Testis (tissue), 2 donors: ENCODE measurements at regions not wholly inside any gene's neighbourhood (a gene's known extent, or its start where the extent isn't known, plus 50 kb on each side); places are given as distances from the start of the nearest gene placed in this dataset.
A peak's percentile ranks its signal among the peaks of the same experiment; 100 is the strongest.

Source experiments
- DNase-seq: peaks from one replicate; pipeline ENCODE4 v3.0.0-alpha.2; 2019
- H3K27ac ChIP-seq, 2 donors: fragments of 200-600 bp; sonication (generic); one replicate each; pipeline ENCODE4 v1.5.1; 2019
- H3K27me3 ChIP-seq: fragments of 200-600 bp; sonication (generic); one replicate; pipeline ENCODE4 v1.5.1; 2019
- H3K36me3 ChIP-seq: fragments of 200-600 bp; sonication (generic); one replicate; pipeline ENCODE4 v1.5.1; 2017; ENCODE audit warnings: low read depth; ENCODE audit errors: missing control alignments
- H3K4me1 ChIP-seq: fragments of 200-600 bp; sonication (generic); one replicate; pipeline ENCODE4 v1.5.1; 2019
- H3K4me3 ChIP-seq, 2 donors: fragments of 200-600 bp; sonication (generic); one replicate each; pipeline ENCODE4 v1.5.1; 2017 to 2019
- H3K9me3 ChIP-seq: fragments of 200-600 bp; sonication (generic); one replicate; pipeline ENCODE4 v1.5.1; 2017
- POLR2A ChIP-seq: fragments of 450-650 bp; IDR thresholded peaks from one replicate; pipeline ENCODE4 v1.6.1; 2017; ENCODE audit warnings: antibody characterized with exemption, mild to moderate bottlenecking, moderate library complexity
- WGBS, 2 donors: methylation state at CpG; one replicate each; pipeline ENCODE4 v1.1.5; 2018; 5-methylcytosine and 5-hydroxymethylcytosine counted together
- intact Hi-C: fragments of 100-400 bp; cut with DNase I; formaldehyde crosslinking; loops from one replicate; pipeline ENCODE4 v1.15.1; 2023; ENCODE audit warnings: low total_unique reads
- TF ChIP-seq, protein P1 (sequence below), 3 experiments: fragments of 450-650 bp in 2 of 3; fragments of 200-600 bp in 1 of 3; sonication (generic) in 1 of 3; IDR thresholded peaks; one replicate each; pipeline ENCODE4 v1.5.1; 2016 to 2019; ENCODE audit warnings: antibody characterized with exemption in 3 of 3, mild to moderate bottlenecking in 2 of 3, moderate library complexity in 1 of 3

DNA sequence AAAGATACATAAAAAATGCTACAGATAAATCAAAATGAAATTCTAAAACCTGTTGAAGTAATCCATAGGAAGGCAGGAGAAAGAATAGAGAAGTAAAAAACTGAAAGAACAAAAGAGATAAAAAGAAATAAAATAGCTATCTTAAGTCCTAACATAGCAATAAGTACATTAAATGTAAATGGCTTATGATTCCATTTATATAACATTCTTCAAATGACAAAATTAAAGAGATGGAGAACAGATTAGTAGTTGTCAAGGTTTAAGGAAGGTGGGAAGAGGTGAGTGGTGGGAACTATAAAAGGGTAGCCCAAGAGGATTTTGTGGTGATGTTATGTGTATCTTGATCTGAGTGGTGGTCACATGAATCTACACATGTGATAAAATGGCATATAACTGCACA lies 254.8 kb downstream of the FAM76B start:
- intact Hi-C loops: no loop called here
- Histone ChIP-seq H3K36me3 (no peaks in the 10 kb centered on the region), H3K4me3 (no peak overlapping the region), H3K4me1 (no peaks in the 10 kb centered on the region), H3K9me3 (no peaks in the 10 kb centered on the region), H3K27ac (no peak overlapping the region), H3K27me3 (no peaks in the 10 kb centered on the region)
- TF ChIP-seq, protein P1, sequence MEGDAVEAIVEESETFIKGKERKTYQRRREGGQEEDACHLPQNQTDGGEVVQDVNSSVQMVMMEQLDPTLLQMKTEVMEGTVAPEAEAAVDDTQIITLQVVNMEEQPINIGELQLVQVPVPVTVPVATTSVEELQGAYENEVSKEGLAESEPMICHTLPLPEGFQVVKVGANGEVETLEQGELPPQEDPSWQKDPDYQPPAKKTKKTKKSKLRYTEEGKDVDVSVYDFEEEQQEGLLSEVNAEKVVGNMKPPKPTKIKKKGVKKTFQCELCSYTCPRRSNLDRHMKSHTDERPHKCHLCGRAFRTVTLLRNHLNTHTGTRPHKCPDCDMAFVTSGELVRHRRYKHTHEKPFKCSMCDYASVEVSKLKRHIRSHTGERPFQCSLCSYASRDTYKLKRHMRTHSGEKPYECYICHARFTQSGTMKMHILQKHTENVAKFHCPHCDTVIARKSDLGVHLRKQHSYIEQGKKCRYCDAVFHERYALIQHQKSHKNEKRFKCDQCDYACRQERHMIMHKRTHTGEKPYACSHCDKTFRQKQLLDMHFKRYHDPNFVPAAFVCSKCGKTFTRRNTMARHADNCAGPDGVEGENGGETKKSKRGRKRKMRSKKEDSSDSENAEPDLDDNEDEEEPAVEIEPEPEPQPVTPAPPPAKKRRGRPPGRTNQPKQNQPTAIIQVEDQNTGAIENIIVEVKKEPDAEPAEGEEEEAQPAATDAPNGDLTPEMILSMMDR (IDR thresholded peaks at IDR 0.05): no peak
- TF ChIP-seq POLR2A: no peak
- no peak for DNase-seq

DNA sequence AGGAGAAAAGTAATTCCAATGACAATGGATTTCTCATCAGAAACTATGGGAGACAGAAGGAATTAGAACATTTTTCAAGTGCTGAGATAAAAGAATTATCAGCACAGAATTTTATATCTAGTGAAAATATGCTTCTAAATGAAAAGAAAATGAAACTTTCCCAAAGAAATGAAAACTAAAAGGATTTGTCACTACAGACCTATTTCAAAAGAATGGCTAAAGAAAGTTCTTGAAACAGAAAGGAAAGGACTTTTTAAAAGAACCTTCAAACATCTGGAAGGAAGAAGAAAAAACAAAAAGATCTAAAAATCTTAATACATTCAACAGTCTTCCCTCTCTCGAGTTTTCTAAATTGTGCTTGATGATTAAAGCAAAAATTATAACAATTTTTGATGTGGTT lies 255.4 kb downstream of the FAM76B start:
- no peak for TF ChIP-seq POLR2A
- TF ChIP-seq, protein P1 (IDR thresholded peaks at IDR 0.05): no peak
- Histone ChIP-seq H3K27me3 (no peaks in the 10 kb centered on the region), H3K4me3 (no peak overlapping the region), H3K27ac (no peak overlapping the region), H3K36me3 (no peaks in the 10 kb centered on the region), H3K9me3 (no peaks in the 10 kb centered on the region), H3K4me1 (no peaks in the 10 kb centered on the region)
- intact Hi-C loops: no loop called here
- DNase-seq: no peak
- 92 to 96% methylated on average over 1 of the region's 1 CpG for WGBS, 2 donors

DNA sequence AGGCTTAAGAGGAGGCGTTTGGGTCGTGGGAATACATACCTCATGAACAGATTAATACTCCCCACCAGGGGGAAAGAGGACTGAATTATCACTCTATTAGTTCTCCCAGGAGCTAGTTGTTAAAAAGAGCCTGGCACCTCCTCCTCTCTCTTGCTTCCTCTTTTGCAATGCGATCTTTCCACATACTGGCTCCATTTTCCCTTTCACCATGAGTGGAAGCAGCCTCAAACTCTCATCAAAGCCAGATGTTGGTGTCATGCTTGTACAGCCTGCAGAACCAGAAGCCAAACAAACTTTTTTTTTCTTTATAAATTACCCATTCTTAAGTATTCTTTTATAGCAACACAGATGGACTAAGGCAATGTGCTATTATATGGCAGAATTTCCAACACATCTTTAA lies 258.5 kb downstream of the FAM76B start:
- Histone ChIP-seq H3K27me3 (no peaks in the 10 kb centered on the region), H3K36me3 (no peaks in the 10 kb centered on the region), H3K4me1 (no peaks in the 10 kb centered on the region), H3K4me3 (no peak overlapping the region), H3K27ac (no peak overlapping the region), H3K9me3 (no peaks in the 10 kb centered on the region)
- 86 to 89% methylated on average over 3 of the region's 3 CpGs for WGBS, 2 donors
- no peak for TF ChIP-seq POLR2A
- TF ChIP-seq, protein P1 (IDR thresholded peaks at IDR 0.05): no peak
- no peak for DNase-seq
- intact Hi-C loops: no loop called here

DNA sequence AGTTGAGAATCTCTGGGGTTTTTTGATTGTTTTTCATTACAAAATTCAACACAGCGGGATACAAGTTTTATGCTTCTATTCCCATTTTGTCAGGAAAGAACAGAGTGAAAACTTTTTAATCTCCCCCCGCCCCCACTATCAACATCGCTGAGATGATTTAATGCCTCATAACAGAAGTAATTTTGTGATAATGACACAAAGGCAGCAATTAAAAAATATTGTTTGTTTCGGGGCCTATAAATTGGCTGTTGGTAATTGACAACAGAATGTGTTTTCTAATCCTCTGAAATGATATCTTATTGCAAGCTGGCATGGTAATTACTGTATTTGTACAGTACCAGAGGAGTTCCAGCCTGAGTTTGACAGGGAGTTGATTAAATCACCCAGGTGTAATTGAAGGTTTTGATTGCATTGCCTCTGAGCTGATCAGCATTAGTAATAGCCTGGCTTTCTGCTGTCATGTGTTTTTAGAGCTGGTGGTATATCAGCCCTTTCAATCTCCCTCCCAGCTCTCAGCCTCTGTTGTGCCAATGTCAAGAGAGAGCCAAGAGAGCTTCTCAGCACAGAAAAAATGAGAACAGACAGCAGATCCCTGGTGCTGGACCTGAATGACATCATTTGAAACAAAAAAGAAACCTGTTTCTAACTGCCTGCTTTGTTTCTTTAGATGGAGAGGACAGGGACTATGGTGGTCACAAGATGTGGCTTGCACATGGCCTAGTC lies 265.1 kb downstream of the FAM76B start:
- Histone ChIP-seq H3K4me3 (no peak overlapping the region), H3K4me1 (peaks cover 3% of the 10 kb centered on the region), H3K27ac (peak overlapping the region in 1 of 2 donors; percentile 11), H3K27me3 (no peaks in the 10 kb centered on the region), H3K36me3 (no peaks in the 10 kb centered on the region), H3K9me3 (no peaks in the 10 kb centered on the region)
- DNase-seq: no peak
- no peak for TF ChIP-seq POLR2A
- TF ChIP-seq, protein P1 (IDR thresholded peaks at IDR 0.05): no peak
- 48 to 56% methylated on average over 4 of the region's 4 CpGs for WGBS, 2 donors
- intact Hi-C loops: no loop called here

DNA sequence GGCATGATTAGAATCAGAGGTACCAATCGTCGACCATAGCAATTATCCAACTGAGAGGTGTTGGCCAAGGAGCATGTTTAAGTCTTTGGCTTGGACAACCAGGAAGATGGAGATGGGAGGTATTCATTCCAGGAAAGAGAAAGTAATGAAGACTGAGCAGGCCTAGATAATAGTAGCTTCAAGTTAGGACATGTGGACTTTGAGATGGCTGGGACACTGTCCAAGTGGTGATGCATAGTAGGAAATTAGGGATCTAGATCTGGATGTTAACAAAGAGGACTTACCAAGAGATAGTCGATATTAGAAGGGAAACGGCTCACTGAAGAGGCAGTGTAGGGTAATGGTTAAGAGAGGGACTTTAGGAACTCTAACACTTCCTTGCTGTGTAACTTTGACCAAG lies 266.7 kb downstream of the FAM76B start:
- Histone ChIP-seq H3K27me3 (no peaks in the 10 kb centered on the region), H3K27ac (no peak overlapping the region), H3K4me1 (peaks cover 3% of the 10 kb centered on the region), H3K36me3 (no peaks in the 10 kb centered on the region), H3K4me3 (no peak overlapping the region), H3K9me3 (no peaks in the 10 kb centered on the region)
- TF ChIP-seq, protein P1 (IDR thresholded peaks at IDR 0.05): no peak
- TF ChIP-seq POLR2A: no peak
- intact Hi-C loops: no loop called here
- WGBS, 2 donors: 71 to 79% methylated on average over 4 of the region's 4 CpGs
- no peak for DNase-seq
